22Rv1 (cell line): ENCODE measurements at regions not wholly inside any gene's neighbourhood (a gene's known extent, or its start where the extent isn't known, plus 50 kb on each side); places are given as distances from the start of the nearest gene placed in this dataset.

Experiments
- ZFX ChIP-seq: fragments of 450-650 bp; IDR thresholded peaks from 2 replicates; pipeline ENCODE4 v1.6.1; 2017; ENCODE audit warnings: antibody characterized with exemption, borderline replicate concordance
- TF ChIP-seq, protein P1 (sequence below): fragments of 450-650 bp; IDR thresholded peaks from 2 replicates; pipeline ENCODE4 v1.5.1; 2017; ENCODE audit warnings: mild to moderate bottlenecking

DNA sequence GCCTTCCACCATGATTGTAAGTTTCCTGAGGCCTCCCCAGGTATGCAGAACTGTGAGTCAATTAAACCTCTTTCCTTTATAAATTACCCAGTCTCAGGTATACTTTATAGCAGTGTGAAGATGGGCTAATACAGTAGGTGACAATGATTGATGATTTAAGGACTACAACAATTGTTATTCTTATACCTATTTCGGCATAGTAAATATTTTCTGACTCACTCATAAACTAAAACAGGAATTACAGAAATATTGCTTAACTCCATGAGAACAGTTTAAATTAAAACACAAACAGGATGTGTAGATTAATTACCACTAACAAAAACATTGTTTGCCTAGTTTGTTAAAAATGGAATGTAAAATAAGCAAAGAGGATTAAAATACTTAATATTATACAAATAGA is 839.9 kb downstream of the LTN1 start:
- TF ChIP-seq, protein P1, sequence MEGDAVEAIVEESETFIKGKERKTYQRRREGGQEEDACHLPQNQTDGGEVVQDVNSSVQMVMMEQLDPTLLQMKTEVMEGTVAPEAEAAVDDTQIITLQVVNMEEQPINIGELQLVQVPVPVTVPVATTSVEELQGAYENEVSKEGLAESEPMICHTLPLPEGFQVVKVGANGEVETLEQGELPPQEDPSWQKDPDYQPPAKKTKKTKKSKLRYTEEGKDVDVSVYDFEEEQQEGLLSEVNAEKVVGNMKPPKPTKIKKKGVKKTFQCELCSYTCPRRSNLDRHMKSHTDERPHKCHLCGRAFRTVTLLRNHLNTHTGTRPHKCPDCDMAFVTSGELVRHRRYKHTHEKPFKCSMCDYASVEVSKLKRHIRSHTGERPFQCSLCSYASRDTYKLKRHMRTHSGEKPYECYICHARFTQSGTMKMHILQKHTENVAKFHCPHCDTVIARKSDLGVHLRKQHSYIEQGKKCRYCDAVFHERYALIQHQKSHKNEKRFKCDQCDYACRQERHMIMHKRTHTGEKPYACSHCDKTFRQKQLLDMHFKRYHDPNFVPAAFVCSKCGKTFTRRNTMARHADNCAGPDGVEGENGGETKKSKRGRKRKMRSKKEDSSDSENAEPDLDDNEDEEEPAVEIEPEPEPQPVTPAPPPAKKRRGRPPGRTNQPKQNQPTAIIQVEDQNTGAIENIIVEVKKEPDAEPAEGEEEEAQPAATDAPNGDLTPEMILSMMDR: no peak
- no peak for TF ChIP-seq ZFX
